ENCODE measurements at regions not wholly inside any gene's neighbourhood (a gene's known extent, or its start where the extent isn't known, plus 50 kb on each side); places are given as distances from the start of the nearest gene placed in this dataset.

GRCh38 chr14:27715561-27715960, 1051.0 kb upstream of the FOXG1 start:
- TF ChIP-seq NFE2L2 (IDR thresholded peaks at IDR 0.05; ENCODE audit: low read depth, low read length) (no peak), CTCF (conservative IDR thresholded peaks at IDR 0.05; ENCODE audit: low read depth, low read length) (no peak), RAD21 (IDR thresholded peaks at IDR 0.05; ENCODE audit: low read length) (no peak), MXI1 (IDR thresholded peaks at IDR 0.05; ENCODE audit: borderline replicate concordance, low read depth, low read length) (no peak), SMC3 (IDR thresholded peaks at IDR 0.05; ENCODE audit: low read depth, low read length) (no peak)

Data from IMR-90 (cell line).